ENCODE measurements at regions not wholly inside any gene's neighbourhood (a gene's known extent, or its start where the extent isn't known, plus 50 kb on each side); places are given as distances from the start of the nearest gene placed in this dataset.

DNA sequence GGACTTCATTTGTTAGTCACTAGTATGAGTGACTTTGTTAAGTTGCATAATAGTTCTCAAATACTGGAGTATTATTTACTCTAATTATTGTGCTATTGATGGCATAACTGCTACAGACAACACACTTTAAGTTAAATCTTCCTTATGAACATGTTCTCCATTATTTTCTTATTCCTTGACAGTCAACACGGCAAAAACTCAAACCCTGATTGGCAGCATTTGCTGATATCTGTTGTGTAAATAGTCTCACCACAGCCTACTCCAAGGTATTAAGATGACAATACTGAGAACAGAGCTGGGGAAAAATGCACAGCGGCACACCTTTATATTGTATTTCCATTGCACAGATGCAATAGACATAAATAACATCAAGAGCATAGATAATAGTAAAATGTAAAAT is 568.0 kb upstream of the AADAT start:
- TF ChIP-seq, protein P1, sequence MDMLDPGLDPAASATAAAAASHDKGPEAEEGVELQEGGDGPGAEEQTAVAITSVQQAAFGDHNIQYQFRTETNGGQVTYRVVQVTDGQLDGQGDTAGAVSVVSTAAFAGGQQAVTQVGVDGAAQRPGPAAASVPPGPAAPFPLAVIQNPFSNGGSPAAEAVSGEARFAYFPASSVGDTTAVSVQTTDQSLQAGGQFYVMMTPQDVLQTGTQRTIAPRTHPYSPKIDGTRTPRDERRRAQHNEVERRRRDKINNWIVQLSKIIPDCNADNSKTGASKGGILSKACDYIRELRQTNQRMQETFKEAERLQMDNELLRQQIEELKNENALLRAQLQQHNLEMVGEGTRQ (CRISPR knock-in tag; IDR thresholded peaks at IDR 0.05) = no peak
- TF ChIP-seq, protein P2, sequence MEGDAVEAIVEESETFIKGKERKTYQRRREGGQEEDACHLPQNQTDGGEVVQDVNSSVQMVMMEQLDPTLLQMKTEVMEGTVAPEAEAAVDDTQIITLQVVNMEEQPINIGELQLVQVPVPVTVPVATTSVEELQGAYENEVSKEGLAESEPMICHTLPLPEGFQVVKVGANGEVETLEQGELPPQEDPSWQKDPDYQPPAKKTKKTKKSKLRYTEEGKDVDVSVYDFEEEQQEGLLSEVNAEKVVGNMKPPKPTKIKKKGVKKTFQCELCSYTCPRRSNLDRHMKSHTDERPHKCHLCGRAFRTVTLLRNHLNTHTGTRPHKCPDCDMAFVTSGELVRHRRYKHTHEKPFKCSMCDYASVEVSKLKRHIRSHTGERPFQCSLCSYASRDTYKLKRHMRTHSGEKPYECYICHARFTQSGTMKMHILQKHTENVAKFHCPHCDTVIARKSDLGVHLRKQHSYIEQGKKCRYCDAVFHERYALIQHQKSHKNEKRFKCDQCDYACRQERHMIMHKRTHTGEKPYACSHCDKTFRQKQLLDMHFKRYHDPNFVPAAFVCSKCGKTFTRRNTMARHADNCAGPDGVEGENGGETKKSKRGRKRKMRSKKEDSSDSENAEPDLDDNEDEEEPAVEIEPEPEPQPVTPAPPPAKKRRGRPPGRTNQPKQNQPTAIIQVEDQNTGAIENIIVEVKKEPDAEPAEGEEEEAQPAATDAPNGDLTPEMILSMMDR (IDR thresholded peaks at IDR 0.05) = no peak
- TF ChIP-seq, protein P3, sequence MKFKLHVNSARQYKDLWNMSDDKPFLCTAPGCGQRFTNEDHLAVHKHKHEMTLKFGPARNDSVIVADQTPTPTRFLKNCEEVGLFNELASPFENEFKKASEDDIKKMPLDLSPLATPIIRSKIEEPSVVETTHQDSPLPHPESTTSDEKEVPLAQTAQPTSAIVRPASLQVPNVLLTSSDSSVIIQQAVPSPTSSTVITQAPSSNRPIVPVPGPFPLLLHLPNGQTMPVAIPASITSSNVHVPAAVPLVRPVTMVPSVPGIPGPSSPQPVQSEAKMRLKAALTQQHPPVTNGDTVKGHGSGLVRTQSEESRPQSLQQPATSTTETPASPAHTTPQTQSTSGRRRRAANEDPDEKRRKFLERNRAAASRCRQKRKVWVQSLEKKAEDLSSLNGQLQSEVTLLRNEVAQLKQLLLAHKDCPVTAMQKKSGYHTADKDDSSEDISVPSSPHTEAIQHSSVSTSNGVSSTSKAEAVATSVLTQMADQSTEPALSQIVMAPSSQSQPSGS (CRISPR knock-in tag; IDR thresholded peaks at IDR 0.05; ENCODE audit: borderline replicate concordance, low read depth) = no peak
- TF ChIP-seq TP53 (CRISPR knock-in tag; IDR thresholded peaks at IDR 0.05) (no peak), FOXP1 (CRISPR knock-in tag; IDR thresholded peaks at IDR 0.05; ENCODE audit: borderline replicate concordance) (no peak)
- TF ChIP-seq, protein P4, sequence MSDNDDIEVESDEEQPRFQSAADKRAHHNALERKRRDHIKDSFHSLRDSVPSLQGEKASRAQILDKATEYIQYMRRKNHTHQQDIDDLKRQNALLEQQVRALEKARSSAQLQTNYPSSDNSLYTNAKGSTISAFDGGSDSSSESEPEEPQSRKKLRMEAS (CRISPR knock-in tag; IDR thresholded peaks at IDR 0.05) = no peak
- TF ChIP-seq, protein P5, sequence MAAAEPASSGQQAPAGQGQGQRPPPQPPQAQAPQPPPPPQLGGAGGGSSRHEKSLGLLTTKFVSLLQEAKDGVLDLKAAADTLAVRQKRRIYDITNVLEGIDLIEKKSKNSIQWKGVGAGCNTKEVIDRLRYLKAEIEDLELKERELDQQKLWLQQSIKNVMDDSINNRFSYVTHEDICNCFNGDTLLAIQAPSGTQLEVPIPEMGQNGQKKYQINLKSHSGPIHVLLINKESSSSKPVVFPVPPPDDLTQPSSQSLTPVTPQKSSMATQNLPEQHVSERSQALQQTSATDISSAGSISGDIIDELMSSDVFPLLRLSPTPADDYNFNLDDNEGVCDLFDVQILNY (CRISPR knock-in tag; IDR thresholded peaks at IDR 0.05) = no peak
